ENCODE measurements at regions not wholly inside any gene's neighbourhood (a gene's known extent, or its start where the extent isn't known, plus 50 kb on each side); places are given as distances from the start of the nearest gene placed in this dataset.
"Not testable (repeated sequence)": the region's sequence is repeated elsewhere in the genome, so short reads cannot be mapped to it uniquely, and the experiment has no call there.

DNA sequence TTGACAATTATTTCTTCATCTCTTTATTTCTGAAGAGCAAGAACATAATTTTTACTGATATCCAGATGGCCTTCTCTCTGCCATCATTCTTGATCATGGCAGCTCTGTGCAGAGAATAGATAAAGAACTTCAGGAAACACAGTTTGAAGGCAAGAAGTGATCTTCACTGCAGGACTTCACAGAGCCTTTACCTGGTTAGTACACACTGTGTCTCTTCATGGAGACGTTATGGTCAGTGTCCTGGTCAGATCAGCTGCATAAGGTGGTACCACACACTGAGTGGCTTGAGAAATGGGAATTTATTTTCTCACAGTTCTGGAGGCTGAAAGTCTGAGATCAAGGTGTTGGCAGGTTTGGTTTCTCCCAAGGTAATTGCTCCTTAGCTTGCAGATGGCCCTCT is 129.5 kb downstream of the UTP18 start:
- no peak for DNase-seq

- DNase-seq = peak in 1 of 14 donors; percentile 8
Observed at GRCh38 chr17:51391982-51392654, 131.8 kb downstream of the UTP18 start.

DNA sequence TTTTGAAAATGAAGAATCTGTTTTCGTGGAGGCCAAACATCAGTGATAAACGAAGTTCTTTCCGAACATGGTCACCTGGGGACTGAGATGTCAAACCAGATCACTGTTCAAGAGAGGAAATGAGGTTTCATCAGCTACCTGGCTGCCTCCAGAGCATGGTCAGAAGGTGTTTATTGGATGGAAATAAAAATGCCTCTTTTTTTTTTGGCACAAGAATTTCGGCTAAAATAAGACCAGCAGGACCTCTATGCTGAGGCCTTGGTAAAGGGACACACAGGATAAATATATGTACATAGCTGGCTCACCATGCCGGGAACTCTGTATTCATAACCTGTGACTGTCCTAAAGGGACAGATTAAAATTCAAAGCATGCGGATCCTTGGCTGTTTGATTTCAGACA is 135.3 kb downstream of the UTP18 start:
- peak in 1 of 14 donors; percentile 88 for DNase-seq

- DNase-seq = no peak
Observed at GRCh38 chr17:51397361-51398127, 137.2 kb downstream of the UTP18 start.

GRCh38 chr17:51398128-51398525 is 137.8 kb downstream of the UTP18 start:
- DNase-seq = no peak

DNA sequence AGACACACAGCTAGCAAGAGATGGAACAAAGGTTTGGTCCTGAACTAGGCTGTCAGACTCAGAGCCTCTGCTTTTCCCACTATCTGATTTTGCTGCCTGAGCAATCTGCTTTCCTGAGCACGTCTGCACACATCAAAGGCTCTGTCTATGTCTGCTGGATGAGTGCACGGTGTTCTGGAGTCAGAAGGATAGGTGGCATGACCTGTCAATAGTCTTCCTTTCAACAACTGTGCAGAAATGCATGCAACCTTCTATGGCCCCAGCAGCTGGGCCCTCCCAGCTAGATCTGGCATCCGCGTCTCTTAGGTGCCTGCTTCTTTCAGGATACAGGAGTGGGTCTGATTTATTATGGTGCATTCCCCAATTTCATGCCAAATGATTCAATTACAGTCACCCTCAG is 138.3 kb downstream of the UTP18 start:
- DNase-seq = no peak

DNA sequence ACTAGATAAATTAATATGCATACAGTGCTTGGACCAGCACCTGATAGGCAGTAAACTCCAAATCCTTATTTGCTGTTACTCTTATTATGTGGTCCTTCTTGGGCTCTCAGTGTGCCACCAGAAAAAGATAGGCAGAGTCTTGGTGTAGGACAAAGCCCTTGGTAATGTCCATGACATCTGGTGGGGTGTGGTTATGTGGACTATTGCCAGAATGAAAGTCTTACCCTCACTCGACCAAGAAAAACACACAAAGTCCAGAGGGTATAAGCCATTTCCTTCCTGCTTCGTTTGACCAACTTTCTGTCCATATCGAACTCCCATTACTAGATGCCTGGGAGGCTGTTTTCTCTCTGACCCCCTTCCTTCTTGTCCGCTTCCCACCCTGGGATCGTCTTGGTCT is 140.9 kb downstream of the UTP18 start:
- DNase-seq = no peak

- no peak for DNase-seq
Observed at GRCh38 chr17:51402899-51403298, 142.6 kb downstream of the UTP18 start.

GRCh38 chr17:51407576-51407975 is 147.2 kb downstream of the UTP18 start:
- DNase-seq = no peak

DNA sequence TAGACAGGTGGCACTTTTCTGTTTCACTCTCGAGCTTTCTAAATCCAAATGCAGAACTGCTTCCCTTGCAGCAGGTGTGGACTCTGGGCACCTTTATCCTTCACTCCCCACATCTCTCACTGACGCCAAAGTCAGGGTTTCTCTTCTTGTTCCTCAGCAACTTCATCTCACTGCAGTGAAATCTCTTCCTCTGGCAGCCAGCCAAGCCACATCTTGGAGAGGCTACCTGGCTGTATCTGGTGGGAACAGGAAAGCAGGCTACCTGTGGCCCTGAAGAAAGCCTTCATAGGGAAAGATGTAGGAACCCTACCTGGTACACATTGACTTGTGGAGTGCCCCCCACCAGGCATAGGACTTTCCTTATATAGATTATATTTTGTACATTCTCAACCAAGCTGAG is 159.1 kb downstream of the UTP18 start:
- DNase-seq = no peak

GRCh38 chr17:51421525-51421924 is 161.2 kb downstream of the UTP18 start:
- DNase-seq = no peak

- DNase-seq = no peak
Observed at GRCh38 chr17:51422634-51423033, 162.3 kb downstream of the UTP18 start.

- no peak for DNase-seq
Observed at GRCh38 chr17:51423421-51424160, 163.2 kb downstream of the UTP18 start.

DNA sequence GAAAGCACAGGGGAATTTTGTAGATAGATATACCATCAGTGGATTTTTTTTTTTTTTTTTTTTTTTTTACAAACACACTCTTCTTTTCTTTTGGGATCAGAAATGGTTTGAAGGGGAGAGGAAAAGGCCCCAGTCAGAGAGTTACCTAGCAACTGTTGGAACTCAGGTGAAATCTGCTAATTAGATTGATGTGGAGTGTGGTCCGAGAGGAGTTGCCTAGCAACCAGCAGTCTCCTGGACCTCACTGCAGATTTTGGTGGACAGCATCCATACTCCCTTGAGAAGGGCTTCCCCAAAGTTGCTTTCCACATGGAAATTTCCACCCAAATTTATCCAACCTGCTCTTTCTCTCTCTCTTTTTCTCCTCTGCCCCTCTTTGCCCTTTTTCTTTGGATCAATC is 165.4 kb downstream of the UTP18 start:
- peak in 1 of 14 donors; percentile 10 for DNase-seq

DNA sequence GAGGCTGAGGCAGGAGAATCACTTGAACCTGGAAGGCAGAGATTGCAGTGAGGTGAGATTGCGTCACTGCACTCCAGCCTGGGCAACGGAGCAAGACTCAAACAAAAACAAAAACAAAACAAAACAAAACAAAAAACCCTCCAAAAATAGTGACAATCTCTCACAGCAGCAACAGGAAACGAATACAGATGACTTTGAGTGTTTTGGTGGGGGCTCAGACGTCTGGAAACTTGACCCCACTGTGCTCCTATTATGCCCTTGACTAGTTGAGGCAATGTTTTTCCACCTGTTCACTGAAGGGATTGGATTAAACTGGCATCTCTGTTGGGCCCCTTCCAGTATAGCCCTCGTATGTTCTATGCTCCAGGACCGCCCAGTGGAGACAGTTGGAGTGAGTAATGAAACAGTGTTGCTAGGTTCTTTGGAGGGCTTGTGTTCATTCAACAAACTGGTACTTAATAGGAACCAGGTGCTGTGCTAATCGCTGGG is 167.0 kb downstream of the UTP18 start:
- no peak for DNase-seq

GRCh38 chr17:51427856-51428255 is 167.5 kb downstream of the UTP18 start:
- no peak for DNase-seq

- DNase-seq = no peak
Observed at GRCh38 chr17:51428668-51429495, 168.5 kb downstream of the UTP18 start.

DNA sequence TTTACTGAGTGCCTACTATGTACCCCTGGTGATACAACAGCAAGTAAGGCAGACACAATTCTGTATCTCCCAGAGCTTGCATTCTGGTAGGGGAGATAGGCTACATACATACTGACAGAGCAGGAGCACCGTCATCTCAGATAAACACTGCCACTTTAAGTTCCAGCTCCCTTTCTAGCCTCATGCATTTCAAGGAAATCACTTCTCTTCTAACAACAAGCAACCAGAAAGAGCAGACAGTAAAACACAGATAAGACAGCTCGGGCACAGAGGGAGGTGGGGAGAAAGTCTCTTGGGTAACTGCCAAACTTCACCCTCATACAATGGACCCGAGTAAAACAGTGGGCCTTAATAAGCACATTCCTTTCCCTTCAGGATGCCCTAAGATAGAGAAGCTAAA is 169.6 kb downstream of the UTP18 start:
- not testable (repeated sequence) for DNase-seq

GRCh38 chr17:51430591-51430990 is 170.2 kb downstream of the UTP18 start:
- no peak for DNase-seq

- no peak for DNase-seq
Observed at GRCh38 chr17:51434434-51435170, 174.3 kb downstream of the UTP18 start.

DNA sequence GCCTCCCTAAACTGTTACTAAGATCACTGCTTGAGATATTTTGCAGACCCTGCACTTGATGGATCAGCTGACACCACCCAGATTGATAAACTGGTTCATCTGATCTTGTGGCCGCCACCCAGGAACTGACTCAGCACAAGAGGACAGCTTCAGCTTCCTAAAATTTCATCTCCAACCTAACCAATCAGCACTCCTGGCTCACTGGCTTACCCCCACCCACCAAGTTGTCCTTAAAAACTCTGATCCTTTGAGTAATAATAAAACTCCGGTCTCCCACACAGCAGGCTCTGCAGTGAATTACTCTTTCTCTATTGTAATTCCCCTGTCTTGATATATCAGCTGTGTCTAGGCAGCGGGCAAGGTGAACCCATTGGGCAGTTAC is 174.8 kb downstream of the UTP18 start:
- DNase-seq = no peak

DNA sequence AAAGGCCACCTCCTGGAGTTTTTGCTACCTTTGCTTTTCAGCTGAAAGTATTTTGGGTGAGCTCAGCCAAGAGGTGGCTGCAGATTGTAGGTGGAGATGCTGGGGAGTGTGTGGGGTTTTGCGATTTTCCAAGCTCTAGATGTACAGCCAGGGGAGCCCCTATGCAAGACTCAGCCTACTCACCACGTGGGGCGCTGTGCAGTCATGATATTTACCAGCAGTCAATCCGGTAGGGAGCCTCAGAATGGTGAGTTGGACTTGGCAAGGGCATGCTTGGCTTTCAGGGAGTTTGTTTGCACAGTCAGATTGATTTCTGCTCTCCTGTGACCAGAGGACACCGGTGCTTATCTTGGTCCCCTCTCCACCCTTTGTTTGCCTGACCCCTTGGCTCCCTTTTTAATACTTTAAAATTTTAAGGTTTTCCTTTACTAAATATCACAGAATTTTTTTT is 175.3 kb downstream of the UTP18 start:
- peak in 4 of 14 donors; percentile 3 to 76 (median 8) for DNase-seq

All from C1 segment of cervical spinal cord (tissue), 14 donors.